GM12864 (cell line): ENCODE measurements at regions not wholly inside any gene's neighbourhood (a gene's known extent, or its start where the extent isn't known, plus 50 kb on each side); places are given as distances from the start of the nearest gene placed in this dataset.

Source experiments
- DNase-seq: peaks from one replicate; pipeline ENCODE4 v3.0.0-alpha.2; 2011; ENCODE audit warnings: low read depth
- H3K4me3 ChIP-seq: 2 replicates; pipeline ENCODE4 v1.5.1; 2011; ENCODE audit warnings: mild to moderate bottlenecking, low read depth, low read length, control low read depth
- CTCF ChIP-seq: IDR thresholded peaks from 2 replicates; pipeline ENCODE4 v1.5.1; 2011; ENCODE audit warnings: low read depth, mild to moderate bottlenecking, moderate library complexity, low read length, control low read depth, inconsistent platforms; ENCODE audit errors: missing control alignments

- DNase-seq = no peak
- no peak overlapping the region for H3K4me3 ChIP-seq
- TF ChIP-seq CTCF = no peak
Measured at GRCh38 chr12:91278126-91278525, 95.5 kb upstream of the DCN start.

- no peak overlapping the region for H3K4me3 ChIP-seq
- no peak for TF ChIP-seq CTCF
- DNase-seq = no peak
Measured at GRCh38 chr12:91276509-91276908, 93.9 kb upstream of the DCN start.

GRCh38 chr12:91275321-91275720 is 92.7 kb upstream of the DCN start:
- no peak overlapping the region for H3K4me3 ChIP-seq
- no peak for DNase-seq
- TF ChIP-seq CTCF = no peak

- no peak for DNase-seq
- no peak overlapping the region for H3K4me3 ChIP-seq
- no peak for TF ChIP-seq CTCF
Measured at GRCh38 chr12:91274916-91275315, 92.3 kb upstream of the DCN start.

GRCh38 chr12:91273560-91273959 is 90.9 kb upstream of the DCN start:
- no peak overlapping the region for H3K4me3 ChIP-seq
- no peak for TF ChIP-seq CTCF
- DNase-seq = no peak

- TF ChIP-seq CTCF = no peak
- no peak overlapping the region for H3K4me3 ChIP-seq
- no peak for DNase-seq
Measured at GRCh38 chr12:91272461-91273063, 89.9 kb upstream of the DCN start.

- DNase-seq = no peak
- no peak overlapping the region for H3K4me3 ChIP-seq
- TF ChIP-seq CTCF = no peak
Measured at GRCh38 chr12:91271185-91271584, 88.6 kb upstream of the DCN start.
